Heart left ventricle (tissue), 16 donors: ENCODE measurements at regions not wholly inside any gene's neighbourhood (a gene's known extent, or its start where the extent isn't known, plus 50 kb on each side); places are given as distances from the start of the nearest gene placed in this dataset.
A peak's percentile ranks its signal among the peaks of the same experiment; 100 is the strongest.

Experiments used
- ATAC-seq, 4 donors: fragments of 200-7000 bp; cut with Tn5 transposase; one replicate each; pipeline ENCODE4 v1.9.1; 2020 to 2022; ENCODE audit warnings: moderate library complexity in 4 of 4, mild to moderate bottlenecking in 3 of 4, moderate number of reproducible peaks in 1 of 4
- DNase-seq, 5 donors: peaks; one replicate each; pipeline ENCODE4 v3.0.0-alpha.2; 2020
- H3K27ac ChIP-seq, 12 donors: fragments of 200-600 bp; sonication (generic) in 4 of 12; one replicate each; pipeline versions ENCODE4 v1.5.0 to v1.8.0; 2016 to 2022; ENCODE audit warnings: mild to moderate bottlenecking in 2 of 12
- H3K27me3 ChIP-seq, 9 donors: fragments of 200-600 bp; sonication (generic) in 2 of 9; one replicate each; pipeline versions ENCODE4 v1.5.1 to v1.8.0; 2016 to 2022; ENCODE audit warnings: mild to moderate bottlenecking in 3 of 9
- H3K36me3 ChIP-seq, 9 donors: fragments of 200-600 bp; sonication (generic) in 2 of 9; one replicate each; pipeline versions ENCODE4 v1.5.0 to v1.8.0; 2018 to 2022; ENCODE audit warnings: mild to moderate bottlenecking in 2 of 9
- H3K4me1 ChIP-seq, 12 donors: fragments of 200-600 bp; sonication (generic) in 4 of 12; one replicate each; pipeline versions ENCODE4 v1.5.0 to v1.8.0; 2016 to 2022; ENCODE audit warnings: mild to moderate bottlenecking in 3 of 12
- H3K4me3 ChIP-seq, 12 donors: fragments of 200-600 bp; sonication (generic) in 4 of 12; one replicate each; pipeline versions ENCODE4 v1.5.0 to v1.8.0; 2017 to 2022; ENCODE audit warnings: mild to moderate bottlenecking in 9 of 12, moderate library complexity in 4 of 12
- H3K9me3 ChIP-seq, 12 donors: fragments of 200-600 bp; sonication (generic) in 4 of 12; one replicate each; pipeline versions ENCODE4 v1.5.0 to v1.8.0; 2016 to 2022; ENCODE audit warnings: mild to moderate bottlenecking in 1 of 12
- POLR2A ChIP-seq, 2 donors: fragments of 450-650 bp; IDR thresholded peaks; one replicate each; pipeline ENCODE4 v1.6.1; 2017; ENCODE audit warnings: antibody characterized with exemption in 2 of 2, mild to moderate bottlenecking in 2 of 2, moderate library complexity in 2 of 2
- WGBS, 4 donors: extraction: QIAGEN DNeasy Blood & Tissue Kit in 2 of 4; methylation state at CpG; one replicate each; pipeline versions ENCODE4 v1.1.5 to v1.1.7; 2013 to 2018; 5-methylcytosine and 5-hydroxymethylcytosine counted together
- intact Hi-C, 10 donors: fragments of 100-400 bp; cut with DNase I; formaldehyde crosslinking; loops; one replicate each; pipeline versions ENCODE4 v1.11.1 to v1.14.2; 2022
- TF ChIP-seq, protein P1 (sequence below), 12 donors: fragments of 200-600 bp; sonication (generic) in 4 of 12; IDR thresholded peaks; one replicate each; pipeline versions ENCODE4 v1.5.0 to v1.8.0; 2018 to 2022; ENCODE audit warnings: antibody characterized with exemption in 12 of 12, mild to moderate bottlenecking in 5 of 12
- donor health status: ischemic (EF 13 %, LVEDD 7.1; RV severe dilation, severe dysfunction).
- donor health status: healthy with polysubstance abuse.
- donor health status: DM: no; HTN: yes; CAD: no.
- donor health status: DM: no; HTN: no; CAD: no.
- donor health status: ischemic (EF 25% LVEDD 6.9; RV normal size, moderate dysfunction).
- donor health status: ischemic (EF 25% LVEDD 5.7; RV mildly dilated, moderate dysfunction).
- donor health status: healthy.
- donor health status: DM: yes; HTN: yes; CAD: no.
- donor health status: ischemic (EF 35%, LVEDD 5.7; RV mildly dilated, moderate dysfunction).
- donor health status: nonischemic (EF 11% LVEDD 7.7; RV severe dilation, severe dysfunction).
- donor health status: DM: yes; HTN: yes; CAD: no.
- donor health status: PGD.
- donor health status: ischemic (EF 29% LVEDD 5.4; RV normal size, mild dysfunction).
- donor health status: nonischemic (EF 23%, LVEDD 6.1; RV moderate dilation, normal function).

DNA sequence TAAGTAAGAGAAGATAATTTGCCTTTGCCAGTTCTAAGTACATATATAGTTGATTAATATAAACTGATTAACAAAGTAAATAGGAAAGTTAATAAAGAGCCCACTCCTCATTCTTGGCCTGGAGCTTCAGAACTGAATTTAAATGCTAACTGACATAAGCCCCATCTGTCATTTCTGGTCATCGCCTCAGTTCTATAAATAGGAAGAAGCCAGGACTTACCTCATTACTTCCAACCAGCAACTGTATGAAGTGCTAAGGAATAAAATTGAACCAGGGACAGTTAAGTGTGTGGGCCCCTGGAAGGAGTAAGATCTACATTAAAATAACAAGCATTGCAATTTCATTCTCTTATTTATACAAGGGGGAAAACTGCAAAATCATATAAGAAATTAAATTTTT is 52.0 kb upstream of the PDLIM5 start:
- Histone ChIP-seq H3K27me3 (no peaks in the 10 kb centered on the region), H3K27ac (peak overlapping the region in 5 of 12 donors; percentile 13 to 50 (median 41)), H3K4me3 (no peak overlapping the region), H3K36me3 (no peaks in the 10 kb centered on the region), H3K9me3 (peaks cover 0 to 5% (median 0%) of the 10 kb centered on the region in 12 donors), H3K4me1 (peaks cover 0 to 28% (median 8%) of the 10 kb centered on the region in 12 donors)
- 29 to 40% (median 34%) methylated on average over 1 of the region's 1 CpG for WGBS, 4 donors
- intact Hi-C loops = loop anchor here in 1 of 10 donors (10.0 kb wide), 2 partner anchors 125 to 605 kb away; no protein-coding TSS in a partner anchor
- DNase-seq (no peak), ATAC-seq (peak; percentile 30 to 78 (median 76))
- TF ChIP-seq POLR2A (IDR thresholded peaks at IDR 0.05) = no peak
- TF ChIP-seq, protein P1, sequence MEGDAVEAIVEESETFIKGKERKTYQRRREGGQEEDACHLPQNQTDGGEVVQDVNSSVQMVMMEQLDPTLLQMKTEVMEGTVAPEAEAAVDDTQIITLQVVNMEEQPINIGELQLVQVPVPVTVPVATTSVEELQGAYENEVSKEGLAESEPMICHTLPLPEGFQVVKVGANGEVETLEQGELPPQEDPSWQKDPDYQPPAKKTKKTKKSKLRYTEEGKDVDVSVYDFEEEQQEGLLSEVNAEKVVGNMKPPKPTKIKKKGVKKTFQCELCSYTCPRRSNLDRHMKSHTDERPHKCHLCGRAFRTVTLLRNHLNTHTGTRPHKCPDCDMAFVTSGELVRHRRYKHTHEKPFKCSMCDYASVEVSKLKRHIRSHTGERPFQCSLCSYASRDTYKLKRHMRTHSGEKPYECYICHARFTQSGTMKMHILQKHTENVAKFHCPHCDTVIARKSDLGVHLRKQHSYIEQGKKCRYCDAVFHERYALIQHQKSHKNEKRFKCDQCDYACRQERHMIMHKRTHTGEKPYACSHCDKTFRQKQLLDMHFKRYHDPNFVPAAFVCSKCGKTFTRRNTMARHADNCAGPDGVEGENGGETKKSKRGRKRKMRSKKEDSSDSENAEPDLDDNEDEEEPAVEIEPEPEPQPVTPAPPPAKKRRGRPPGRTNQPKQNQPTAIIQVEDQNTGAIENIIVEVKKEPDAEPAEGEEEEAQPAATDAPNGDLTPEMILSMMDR (IDR thresholded peaks at IDR 0.05) = no peak

DNA sequence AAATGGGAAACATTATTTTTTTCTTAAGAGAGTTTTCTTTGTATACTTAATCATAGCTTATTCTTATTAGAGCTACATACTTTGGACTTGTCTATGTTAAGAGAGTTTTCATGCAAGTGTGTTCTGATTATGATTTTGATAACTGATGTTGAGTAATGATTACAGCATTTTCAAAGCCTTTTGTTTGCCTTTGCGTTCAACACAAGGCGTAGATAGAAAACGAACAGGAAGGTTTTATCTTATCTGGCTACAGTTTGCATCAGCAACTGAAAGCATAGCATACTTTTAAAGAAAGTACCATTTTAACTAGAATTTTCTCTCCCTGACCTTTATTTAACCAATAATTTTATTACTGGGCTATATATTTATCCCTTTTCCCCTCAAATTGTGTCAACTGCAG is 51.6 kb upstream of the PDLIM5 start:
- intact Hi-C loops = loop anchor here in 1 of 10 donors (10.0 kb wide), 1 partner anchor 125 kb away; no protein-coding TSS in a partner anchor
- H3K9me3 ChIP-seq = peaks cover 0 to 5% (median 0%) of the 10 kb centered on the region in 12 donors
- no peaks in the 10 kb centered on the region for H3K27me3 ChIP-seq
- DNase-seq (no peak), ATAC-seq (no peak)
- WGBS, 4 donors = 38 to 52% (median 42%) methylated on average over 3 of the region's 3 CpGs
- H3K27ac ChIP-seq = peak overlapping the region in 6 of 12 donors; percentile 4 to 50 (median 40)
- H3K4me1 ChIP-seq = peaks cover 0 to 28% (median 8%) of the 10 kb centered on the region in 12 donors
- H3K36me3 ChIP-seq = no peaks in the 10 kb centered on the region
- TF ChIP-seq, protein P1 (IDR thresholded peaks at IDR 0.05) = no peak
- TF ChIP-seq POLR2A (IDR thresholded peaks at IDR 0.05) = no peak
- H3K4me3 ChIP-seq = no peak overlapping the region
